GM18861 (cell line): ENCODE measurements at regions not wholly inside any gene's neighbourhood (a gene's known extent, or its start where the extent isn't known, plus 50 kb on each side); places are given as distances from the start of the nearest gene placed in this dataset.

Experiments used
- ATAC-seq: cut with Tn5 transposase; IDR thresholded peaks from one replicate; pipeline ENCODE4 v1.9.1; 2021; ENCODE audit not compliant: unreplicated experiment

DNA sequence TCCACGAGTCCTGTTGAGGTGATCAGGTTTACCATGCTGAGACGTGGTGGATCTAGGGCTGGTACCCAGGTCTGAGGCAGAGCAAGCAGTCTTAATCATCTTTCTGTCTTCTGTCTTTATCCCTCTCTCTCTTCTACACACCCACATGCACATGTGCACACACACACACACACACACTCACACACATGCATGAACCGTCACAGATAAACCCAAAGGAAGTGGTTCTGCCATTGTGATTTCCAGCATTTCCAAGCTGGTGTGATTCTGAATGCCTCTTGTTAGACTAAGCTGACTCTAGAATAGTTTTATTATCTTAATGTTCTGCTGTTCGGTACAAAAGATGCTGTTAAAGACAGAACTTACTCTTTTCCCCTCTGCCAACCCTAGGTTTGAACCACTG lies 411.8 kb upstream of the SALL1 start:
- ATAC-seq = no peak

DNA sequence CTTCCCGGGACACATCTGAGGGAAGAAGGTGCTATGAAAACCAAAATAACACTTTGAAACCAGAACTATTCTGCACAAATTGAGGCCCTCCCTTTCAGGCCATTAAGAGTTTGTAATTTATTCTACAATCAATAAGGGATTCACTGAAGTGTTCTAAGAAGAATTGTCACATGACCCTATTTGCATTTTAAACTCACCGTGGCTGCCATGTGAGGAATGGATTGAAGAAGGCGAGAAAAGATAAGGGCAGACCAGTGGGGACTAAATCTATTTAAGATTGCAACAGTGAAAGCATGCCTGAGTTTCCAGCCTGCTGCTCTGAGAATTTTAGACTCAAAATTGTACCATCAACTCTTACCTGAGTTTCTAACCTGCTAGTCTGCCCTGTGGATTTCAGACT lies 408.8 kb upstream of the SALL1 start:
- ATAC-seq = no peak

DNA sequence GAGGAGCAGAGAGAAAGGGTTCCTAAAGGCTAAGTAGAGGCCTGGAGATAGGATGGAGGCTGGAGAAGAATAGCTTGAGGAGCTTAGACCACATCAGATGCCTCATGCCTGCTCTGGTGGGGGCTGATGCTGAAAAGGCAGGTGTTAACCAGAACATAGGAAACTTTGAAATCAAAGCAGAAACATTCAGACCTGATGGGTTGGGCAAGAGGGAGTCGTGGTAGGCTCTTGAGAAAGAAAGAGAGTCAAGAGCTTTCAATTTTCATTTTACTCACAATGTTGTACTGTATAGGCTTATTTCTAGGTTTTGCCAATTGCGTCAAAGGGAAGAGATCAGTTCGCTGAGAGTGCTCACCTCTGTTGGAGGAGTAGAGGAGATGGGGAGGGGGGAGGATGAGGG lies 406.6 kb upstream of the SALL1 start:
- no peak for ATAC-seq

DNA sequence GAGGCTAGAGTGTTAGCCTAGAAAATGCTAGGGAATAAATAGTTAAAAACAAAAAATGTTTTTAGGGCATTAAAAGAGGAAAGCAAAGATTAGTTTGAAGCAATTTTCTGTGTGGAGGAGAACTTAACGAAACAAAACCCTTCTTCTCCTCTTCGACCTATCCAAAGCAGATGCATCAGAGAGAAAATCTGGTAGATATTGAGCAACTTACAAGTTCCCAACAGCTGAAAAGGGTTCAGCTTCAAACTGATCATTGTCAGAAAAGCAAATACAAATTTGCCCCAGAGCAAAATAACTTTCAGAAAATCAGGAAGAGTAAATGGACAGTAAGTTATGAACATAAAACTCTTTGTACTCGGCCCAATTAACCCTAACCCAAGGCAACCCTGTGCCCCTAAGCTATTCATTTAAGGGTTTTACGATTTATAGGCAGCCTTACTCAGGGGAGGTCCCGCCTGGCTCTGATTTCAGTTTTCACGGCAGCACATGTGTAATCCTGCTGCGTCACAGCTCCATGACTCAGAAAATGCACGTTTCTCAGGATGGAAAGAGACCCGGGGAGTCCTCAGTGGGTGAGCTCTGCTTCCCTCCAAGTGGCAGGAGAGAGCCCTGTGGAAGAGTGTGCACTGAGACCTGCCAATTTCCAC lies 405.7 kb upstream of the SALL1 start:
- ATAC-seq = no peak

DNA sequence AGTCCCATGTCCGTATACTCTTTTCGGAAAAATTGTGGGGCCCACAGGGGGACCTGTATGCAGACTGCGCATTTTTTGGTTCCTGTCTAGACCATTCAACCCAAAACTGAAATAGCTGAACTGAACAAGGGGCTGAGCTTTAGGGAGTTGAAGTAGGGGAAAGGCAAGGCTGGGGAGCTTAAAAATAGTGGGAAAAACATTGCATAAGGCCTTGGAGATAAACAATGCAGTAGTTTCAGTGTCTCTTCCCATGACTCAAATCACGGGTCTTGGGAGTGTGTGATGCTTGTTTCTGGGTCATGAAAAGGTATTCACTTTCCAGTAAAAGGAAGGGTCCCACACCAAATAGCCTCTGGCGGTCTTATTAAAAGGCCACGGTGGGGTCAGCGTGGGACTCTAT lies 402.8 kb upstream of the SALL1 start:
- ATAC-seq = no peak

DNA sequence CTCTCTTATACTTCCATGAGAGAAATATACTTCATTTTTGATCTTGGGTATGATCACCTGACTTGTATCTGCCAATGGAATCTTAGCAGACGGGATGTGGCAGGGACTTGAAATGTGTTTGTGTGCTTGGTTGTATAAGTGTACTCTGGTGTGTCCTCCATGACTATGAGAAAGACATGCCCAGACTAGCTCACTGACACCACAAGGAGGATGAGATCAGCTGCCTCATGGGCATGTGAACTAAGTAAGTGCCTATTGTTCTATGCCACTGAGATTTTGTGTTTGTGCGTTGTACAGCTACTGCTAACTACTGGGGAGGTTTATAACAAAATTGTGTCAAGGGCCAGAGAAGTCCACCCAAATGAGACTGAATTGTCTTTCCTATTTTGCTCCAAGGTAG lies 402.2 kb upstream of the SALL1 start:
- ATAC-seq = no peak

DNA sequence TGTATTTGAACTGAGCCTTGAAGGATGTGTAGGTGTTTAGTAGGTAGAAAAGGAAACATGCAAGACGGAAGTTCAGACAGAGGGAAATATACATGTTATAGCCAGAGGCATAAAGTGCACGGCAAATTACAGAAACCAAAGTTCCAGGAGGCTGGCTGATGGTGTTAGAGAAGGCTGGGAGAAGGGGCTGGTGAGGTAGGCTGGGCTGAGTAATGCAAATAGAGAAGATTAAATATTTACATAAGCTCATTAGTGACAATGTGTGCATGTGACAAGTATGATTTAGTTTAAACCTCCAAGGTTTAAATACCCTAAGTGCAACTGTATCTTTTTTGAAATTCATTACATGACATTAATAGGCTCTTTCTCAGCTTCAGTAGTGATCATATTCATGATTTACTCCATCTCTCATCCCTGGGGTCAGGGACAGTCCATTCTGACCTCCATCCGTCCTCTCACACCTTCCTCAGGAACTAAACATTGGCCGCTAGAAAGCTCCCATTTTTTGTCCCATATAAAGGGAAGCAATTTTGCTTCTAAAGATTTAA lies 399.8 kb upstream of the SALL1 start:
- no peak for ATAC-seq

DNA sequence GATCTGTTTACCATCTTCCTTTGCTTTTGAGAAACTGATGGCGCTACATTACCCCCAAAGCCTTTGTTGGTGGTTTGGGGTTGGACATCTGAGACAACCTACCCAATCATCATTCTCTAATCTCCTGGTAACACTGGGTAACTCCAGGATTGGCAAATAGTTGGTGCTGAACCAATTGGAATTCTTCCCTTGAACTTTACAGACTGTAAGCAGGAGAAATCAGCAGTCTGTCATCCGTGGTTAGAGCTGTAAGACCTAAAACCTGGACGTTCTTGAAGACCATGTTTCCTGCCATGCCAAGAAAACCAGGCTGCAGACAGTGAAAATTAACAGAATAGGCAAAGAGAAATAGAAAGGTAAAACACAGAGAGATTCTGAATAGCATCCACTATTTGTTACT lies 398.8 kb upstream of the SALL1 start:
- no peak for ATAC-seq

DNA sequence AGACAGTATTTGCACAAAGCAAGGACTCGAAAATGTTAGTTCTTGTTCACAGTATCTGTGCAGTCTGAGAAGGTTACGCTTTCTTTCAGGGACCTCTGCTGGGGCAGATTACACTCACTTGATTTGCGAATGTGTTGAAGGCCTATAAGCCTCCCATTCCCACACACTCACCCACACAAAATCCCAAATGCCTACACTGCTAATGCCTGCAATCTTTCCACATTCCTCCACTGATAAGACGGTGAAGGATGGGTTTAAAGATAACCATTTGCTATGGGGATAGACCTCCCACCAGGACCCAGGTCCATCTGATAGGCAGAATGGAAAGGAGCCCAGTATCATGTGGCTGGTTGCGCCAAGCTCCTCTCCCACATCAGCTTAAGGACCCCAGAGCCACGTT lies 394.9 kb upstream of the SALL1 start:
- ATAC-seq = no peak

DNA sequence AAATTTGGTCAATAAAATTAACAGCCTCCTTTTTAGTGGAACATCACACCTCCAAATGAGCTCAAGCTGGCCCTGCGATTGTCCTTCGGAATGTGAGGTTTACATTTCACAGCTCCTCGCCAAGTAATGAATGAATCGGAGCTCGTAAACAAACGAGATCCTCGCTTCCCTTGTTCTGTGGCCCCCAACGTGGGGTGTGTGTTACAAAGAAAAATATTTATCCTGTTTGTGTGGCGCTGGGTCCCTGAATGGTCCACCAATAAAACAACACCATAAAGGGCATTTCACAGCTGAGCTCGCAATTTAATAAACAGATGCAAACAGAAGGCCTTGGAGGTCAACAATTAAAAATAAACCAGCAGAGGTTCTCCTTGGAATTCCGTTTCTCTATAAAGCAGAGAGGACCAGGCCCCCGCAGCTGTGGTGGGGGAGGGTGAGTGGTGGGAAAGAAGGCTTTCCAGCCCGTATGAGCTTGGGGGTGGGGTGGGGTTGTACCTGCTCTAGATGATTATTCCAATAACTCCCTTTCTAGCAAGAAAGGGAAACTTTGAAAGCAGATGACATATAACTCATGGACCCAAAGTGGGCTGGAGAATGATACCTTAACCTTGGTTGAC lies 393.9 kb upstream of the SALL1 start:
- no peak for ATAC-seq

DNA sequence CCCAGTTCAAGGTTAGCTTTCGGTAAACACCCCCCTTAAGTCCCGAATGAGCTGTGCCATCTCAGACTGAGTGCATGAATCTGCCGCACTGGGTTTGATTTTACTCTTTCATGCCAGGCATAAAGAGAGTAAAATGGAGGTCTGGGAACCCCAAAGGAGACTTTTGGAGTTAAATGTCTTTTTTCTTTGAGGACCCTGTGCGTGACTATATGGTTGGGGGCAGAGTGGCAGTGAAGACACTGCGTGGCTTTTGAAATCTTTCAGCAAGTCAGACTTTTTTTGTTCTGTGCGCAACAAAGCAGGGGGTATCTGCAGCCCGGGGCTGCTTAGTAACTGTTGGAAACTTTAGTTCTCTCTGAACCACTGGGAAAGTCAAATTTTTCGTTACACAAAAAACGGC lies 392.9 kb upstream of the SALL1 start:
- ATAC-seq = no peak

DNA sequence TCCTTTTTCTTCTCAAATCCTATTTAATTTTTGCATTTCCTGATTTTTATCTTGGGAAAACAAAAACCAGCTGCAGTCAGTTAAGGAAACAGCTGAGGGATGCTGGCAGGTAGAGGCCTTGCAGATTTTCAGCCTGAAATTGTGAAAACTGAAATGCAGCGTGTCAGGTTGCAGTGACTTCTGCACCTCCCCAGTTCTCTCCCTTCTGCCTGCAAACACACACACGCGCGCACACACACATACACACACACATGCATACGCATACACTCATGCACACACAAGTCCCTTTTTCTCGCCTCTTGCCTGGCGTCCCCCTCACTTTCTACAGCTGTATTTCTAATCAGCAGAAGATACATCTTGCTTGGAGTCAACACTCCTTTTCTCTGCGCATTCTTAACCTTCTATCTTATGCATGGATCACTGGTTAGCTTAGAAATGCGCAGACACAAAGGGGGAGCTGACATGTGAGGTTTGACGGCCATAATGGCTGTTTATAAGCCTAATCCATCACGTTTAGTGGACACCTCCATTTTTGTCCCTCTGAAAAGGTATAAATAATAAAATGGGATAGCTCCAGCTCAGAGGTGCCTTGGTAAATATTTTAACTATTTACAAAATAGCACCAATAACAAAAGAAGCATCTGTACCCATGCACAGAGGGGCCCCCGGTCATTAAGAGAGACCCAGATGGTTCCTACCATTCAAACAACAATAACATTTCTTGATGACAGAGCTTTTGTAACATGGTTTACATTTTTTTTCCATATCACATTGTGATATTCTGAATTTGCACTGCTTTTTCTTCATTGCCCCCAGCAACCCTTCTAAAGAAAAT lies 392.1 kb upstream of the SALL1 start:
- ATAC-seq = no peak

DNA sequence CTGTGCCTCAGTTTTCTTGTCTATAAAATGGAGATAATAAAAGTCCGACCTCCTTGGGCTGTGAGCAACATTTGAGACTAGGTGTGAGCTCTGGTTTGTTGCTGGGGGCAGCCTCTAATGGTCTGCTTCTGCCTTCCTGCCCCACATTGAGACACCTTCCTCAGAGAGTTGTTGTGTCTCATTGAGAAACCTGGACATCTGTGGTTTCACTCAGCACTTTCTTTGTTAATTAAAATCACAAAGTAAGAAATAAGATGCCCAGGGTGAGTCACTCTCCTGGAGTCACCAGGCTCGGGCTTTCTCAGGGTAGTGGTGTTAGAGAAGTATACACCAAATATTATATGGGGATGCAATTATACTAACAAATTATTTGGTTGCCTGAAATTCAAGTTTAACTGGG lies 389.2 kb upstream of the SALL1 start:
- ATAC-seq = no peak

DNA sequence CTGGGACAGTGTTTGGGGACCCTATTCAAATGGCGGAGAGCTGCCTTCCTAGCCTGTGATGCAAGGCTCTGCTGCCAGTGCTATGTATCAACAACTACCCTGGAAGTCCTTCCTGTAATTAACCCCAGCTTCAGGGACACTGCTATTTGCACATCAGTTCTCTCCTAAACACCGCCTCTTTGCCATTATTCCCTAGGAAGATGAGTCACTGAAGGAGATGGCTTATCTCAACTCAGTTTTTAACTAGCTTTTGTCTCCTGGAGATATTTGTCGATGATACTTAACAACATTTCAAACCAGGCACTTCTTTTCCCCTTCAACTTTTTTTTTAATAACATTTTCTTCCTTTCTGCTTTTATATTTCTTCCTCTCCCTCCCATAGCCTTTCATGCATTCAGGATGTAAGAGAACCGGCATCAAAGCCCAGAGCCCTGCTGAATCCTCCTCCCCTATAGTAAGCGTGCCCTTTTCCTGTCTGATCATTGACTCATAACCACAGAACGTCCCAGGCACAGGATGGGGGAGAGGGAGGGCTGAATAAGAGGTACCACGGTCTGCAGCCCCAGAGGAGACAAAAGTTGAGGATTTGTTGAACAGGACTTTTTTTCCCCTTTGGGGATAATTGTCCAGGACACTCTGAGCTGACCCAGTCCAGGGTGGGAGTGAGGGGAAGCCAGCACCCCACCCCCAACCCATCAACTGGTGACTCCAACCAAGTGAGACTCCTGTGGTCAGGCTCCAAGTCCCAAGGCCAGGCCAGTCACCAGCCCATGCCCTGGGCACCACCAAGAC lies 387.8 kb upstream of the SALL1 start:
- ATAC-seq = no peak

DNA sequence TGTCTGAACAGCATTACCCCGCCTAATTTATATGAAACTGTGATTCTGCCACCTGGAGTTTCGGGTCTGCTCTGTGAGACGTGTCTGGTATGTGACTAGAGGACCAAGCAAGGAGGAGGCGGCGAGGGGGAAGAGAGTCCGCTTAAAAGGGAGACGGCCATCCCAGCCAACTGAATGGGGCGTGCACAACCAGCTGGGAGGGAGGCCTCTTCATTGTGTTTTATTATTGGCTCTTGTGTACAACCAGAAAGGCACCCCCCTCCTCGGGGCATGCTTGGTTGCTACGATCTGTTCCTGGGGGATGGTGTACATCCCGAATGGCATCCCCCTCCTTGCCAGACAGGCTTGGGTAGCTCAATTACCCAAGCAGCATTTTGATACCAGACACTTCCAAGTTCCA lies 384.5 kb upstream of the SALL1 start:
- ATAC-seq = no peak

DNA sequence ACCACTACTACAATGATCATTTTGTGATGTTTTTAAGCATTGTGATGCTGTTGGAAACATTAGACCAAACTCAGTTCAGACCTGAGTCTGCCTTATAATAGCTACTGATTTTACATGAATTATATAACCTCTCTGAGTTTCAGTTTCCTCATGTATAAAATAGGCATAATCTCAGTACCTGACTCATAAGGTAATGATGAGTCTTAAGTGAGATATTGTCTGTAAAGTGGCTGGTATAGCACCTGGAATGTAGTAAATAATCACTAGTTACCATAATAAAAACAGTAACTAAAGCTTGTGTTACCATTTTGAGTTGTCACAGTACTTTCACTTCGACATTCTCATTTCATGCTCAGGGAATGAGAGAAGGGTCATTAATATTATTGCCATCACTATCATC lies 381.5 kb upstream of the SALL1 start:
- ATAC-seq = no peak

DNA sequence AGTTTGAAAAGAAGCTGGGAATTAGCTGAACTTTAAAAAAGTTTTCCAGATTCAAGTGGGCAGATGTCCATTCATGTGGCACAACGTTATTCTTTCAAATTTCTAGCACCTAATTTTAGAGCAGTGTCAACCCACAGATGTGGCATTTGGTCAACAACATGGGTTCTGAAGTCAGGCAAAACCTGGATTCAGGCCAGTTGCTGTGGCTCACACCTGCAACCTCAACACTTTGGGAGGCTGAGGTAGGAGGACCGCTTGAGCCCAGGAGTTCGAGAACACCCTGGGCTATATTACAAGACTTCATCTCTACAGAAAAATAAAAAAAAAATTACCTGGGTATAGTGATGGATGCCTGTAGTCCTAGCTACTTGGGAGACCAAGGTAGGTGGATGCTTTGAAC lies 380.2 kb upstream of the SALL1 start:
- no peak for ATAC-seq

DNA sequence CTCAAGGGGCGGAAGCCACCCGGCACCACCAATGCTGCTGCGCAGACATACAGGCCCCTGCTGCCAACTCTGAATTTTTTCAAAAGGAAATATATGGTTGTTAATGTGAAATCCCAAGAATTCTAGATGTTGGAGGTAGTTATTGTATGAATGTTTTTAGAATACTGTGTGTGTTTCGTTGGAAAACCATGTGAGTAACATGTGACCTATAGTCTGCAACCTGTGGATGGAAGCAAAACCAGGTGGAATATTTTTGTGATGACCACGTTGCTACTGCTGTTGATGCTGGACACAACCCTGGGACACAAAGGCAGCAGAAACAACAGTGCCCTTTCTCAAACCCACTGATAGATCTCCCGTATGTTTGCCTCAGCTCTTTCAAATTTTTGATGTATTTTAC lies 376.3 kb upstream of the SALL1 start:
- ATAC-seq = no peak

DNA sequence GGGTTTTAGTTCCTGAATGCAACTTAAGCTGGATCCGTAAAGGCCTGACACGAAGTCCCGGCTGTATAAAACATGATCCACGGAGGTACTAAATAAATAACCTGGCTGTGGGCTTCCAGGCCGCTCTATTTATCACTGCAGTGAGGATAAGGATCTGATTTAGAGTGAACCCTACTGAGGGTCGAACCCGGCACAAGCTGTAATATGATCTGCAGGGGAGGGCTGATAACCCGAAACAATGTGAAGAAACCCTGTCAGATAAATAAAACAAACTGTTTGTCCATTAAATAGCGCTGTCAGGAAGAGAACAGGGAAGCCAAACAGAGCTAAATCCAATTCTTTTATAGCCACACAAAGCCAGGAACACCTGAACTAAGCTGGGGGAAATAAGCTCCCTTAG lies 375.6 kb upstream of the SALL1 start:
- no peak for ATAC-seq

DNA sequence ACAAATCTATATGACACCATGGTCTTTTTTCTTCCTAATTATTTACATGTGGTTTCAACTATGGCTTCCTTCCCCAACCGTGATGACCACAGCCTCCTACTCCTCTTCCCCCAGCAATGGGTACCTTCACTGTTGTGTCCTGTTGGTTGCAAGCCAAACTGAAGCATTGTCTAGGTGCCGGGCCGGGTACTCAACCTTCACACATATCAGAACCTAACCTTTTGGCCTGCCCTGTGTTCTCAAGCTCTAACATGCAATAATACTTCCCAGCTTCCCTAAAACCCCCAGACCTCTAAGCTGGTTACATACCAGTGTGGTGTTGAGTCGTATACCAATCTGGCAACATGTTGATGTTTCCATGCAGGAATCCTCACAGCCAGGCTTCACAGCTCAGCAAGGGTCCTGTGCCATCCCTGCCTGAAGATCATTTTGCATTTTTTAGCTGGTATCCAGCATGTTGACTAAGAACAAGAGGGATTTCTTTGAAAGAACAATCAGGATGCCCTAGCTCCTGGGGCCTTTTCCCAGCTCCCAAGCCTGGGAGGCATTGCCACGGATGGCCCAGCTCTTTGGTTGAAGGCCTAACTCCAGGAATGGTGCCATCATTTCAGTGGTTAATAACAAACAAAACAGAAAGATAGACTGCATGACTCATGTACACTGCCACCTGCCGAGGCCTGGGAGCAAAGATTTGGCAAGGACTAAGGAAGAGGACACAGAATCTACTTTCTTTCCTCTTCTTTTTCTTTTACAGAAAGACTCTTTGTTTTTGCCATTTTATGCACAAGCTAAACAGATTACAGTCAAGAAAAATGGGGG lies 373.7 kb upstream of the SALL1 start:
- ATAC-seq = no peak
